ENCODE measurements at regions not wholly inside any gene's neighbourhood (a gene's known extent, or its start where the extent isn't known, plus 50 kb on each side); places are given as distances from the start of the nearest gene placed in this dataset.
A peak's percentile ranks its signal among the peaks of the same experiment; 100 is the strongest.

GRCh38 chr14:98564006-98564405, 708.0 kb downstream of the BCL11B start:
- no peak overlapping the region for H3K4me3 ChIP-seq (ENCODE audit: low read depth, low read length)
- DNase-seq (ENCODE audit: low read depth), result no peak

GRCh38 chr14:98564541-98564940, 707.5 kb downstream of the BCL11B start:
- no peak overlapping the region for H3K4me3 ChIP-seq (ENCODE audit: low read depth, low read length)
- no peak for DNase-seq (ENCODE audit: low read depth)

- no peak overlapping the region for H3K4me3 ChIP-seq (ENCODE audit: low read depth, low read length)
- no peak for DNase-seq (ENCODE audit: low read depth)
These were observed 700.9 kb downstream of the BCL11B start for GRCh38 chr14:98571104-98571503.

- DNase-seq (ENCODE audit: low read depth), result no peak
- no peak overlapping the region for H3K4me3 ChIP-seq (ENCODE audit: low read depth, low read length)
These were observed 698.9 kb downstream of the BCL11B start for GRCh38 chr14:98573082-98573481.

- DNase-seq (ENCODE audit: low read depth), result no peak
- H3K4me3 ChIP-seq (ENCODE audit: low read depth, low read length), result no peak overlapping the region
These were observed 695.5 kb downstream of the BCL11B start for GRCh38 chr14:98576463-98576862.

GRCh38 chr14:98578204-98578603, 693.8 kb downstream of the BCL11B start:
- peak; percentile 8 for DNase-seq (ENCODE audit: low read depth)
- no peak overlapping the region for H3K4me3 ChIP-seq (ENCODE audit: low read depth, low read length)

GRCh38 chr14:98579140-98579539, 692.9 kb downstream of the BCL11B start:
- no peak for DNase-seq (ENCODE audit: low read depth)
- no peak overlapping the region for H3K4me3 ChIP-seq (ENCODE audit: low read depth, low read length)

GRCh38 chr14:98580131-98580678, 691.8 kb downstream of the BCL11B start:
- no peak overlapping the region for H3K4me3 ChIP-seq (ENCODE audit: low read depth, low read length)
- no peak for DNase-seq (ENCODE audit: low read depth)

- no peak for DNase-seq (ENCODE audit: low read depth)
- H3K4me3 ChIP-seq (ENCODE audit: low read depth, low read length), result no peak overlapping the region
These were observed 689.7 kb downstream of the BCL11B start for GRCh38 chr14:98582276-98582675.

GRCh38 chr14:98591161-98591560, 680.8 kb downstream of the BCL11B start:
- no peak overlapping the region for H3K4me3 ChIP-seq (ENCODE audit: low read depth, low read length)
- no peak for DNase-seq (ENCODE audit: low read depth)

GRCh38 chr14:98592611-98593170, 679.3 kb downstream of the BCL11B start:
- no peak overlapping the region for H3K4me3 ChIP-seq (ENCODE audit: low read depth, low read length)
- no peak for DNase-seq (ENCODE audit: low read depth)

- DNase-seq (ENCODE audit: low read depth), result no peak
- no peak overlapping the region for H3K4me3 ChIP-seq (ENCODE audit: low read depth, low read length)
These were observed 678.6 kb downstream of the BCL11B start for GRCh38 chr14:98593361-98593761.

- DNase-seq (ENCODE audit: low read depth), result no peak
- no peak overlapping the region for H3K4me3 ChIP-seq (ENCODE audit: low read depth, low read length)
These were observed 677.8 kb downstream of the BCL11B start for GRCh38 chr14:98594156-98594555.

- DNase-seq (ENCODE audit: low read depth), result no peak
- H3K4me3 ChIP-seq (ENCODE audit: low read depth, low read length), result no peak overlapping the region
These were observed 673.4 kb downstream of the BCL11B start for GRCh38 chr14:98598576-98598975.

GRCh38 chr14:98599082-98599481, 672.9 kb downstream of the BCL11B start:
- no peak overlapping the region for H3K4me3 ChIP-seq (ENCODE audit: low read depth, low read length)

GRCh38 chr14:98602983-98603382, 669.0 kb downstream of the BCL11B start:
- DNase-seq (ENCODE audit: low read depth), result no peak
- no peak overlapping the region for H3K4me3 ChIP-seq (ENCODE audit: low read depth, low read length)

More at GRCh38 chr14:98599082-98599481, 672.9 kb downstream of the BCL11B start:
- no peak for DNase-seq (ENCODE audit: low read depth)

- no peak for DNase-seq (ENCODE audit: low read depth)
- no peak overlapping the region for H3K4me3 ChIP-seq (ENCODE audit: low read depth, low read length)
These were observed 667.0 kb downstream of the BCL11B start for GRCh38 chr14:98605043-98605442.

GRCh38 chr14:98606041-98606640, 665.9 kb downstream of the BCL11B start:
- no peak overlapping the region for H3K4me3 ChIP-seq (ENCODE audit: low read depth, low read length)
- no peak for DNase-seq (ENCODE audit: low read depth)

GRCh38 chr14:98606816-98607215, 665.2 kb downstream of the BCL11B start:
- no peak for DNase-seq (ENCODE audit: low read depth)
- no peak overlapping the region for H3K4me3 ChIP-seq (ENCODE audit: low read depth, low read length)

- no peak overlapping the region for H3K4me3 ChIP-seq (ENCODE audit: low read depth, low read length)
- DNase-seq (ENCODE audit: low read depth), result no peak
These were observed 664.6 kb downstream of the BCL11B start for GRCh38 chr14:98607341-98607910.
